GM04503 (cell line): ENCODE measurements at regions not wholly inside any gene's neighbourhood (a gene's known extent, or its start where the extent isn't known, plus 50 kb on each side); places are given as distances from the start of the nearest gene placed in this dataset.
"Not testable (repeated sequence)": the region's sequence is repeated elsewhere in the genome, so short reads cannot be mapped to it uniquely, and the experiment has no call there.

Experiments
- DNase-seq: peaks from one replicate; pipeline ENCODE4 v3.0.0-alpha.2; 2012; ENCODE audit warnings: low read depth

DNA sequence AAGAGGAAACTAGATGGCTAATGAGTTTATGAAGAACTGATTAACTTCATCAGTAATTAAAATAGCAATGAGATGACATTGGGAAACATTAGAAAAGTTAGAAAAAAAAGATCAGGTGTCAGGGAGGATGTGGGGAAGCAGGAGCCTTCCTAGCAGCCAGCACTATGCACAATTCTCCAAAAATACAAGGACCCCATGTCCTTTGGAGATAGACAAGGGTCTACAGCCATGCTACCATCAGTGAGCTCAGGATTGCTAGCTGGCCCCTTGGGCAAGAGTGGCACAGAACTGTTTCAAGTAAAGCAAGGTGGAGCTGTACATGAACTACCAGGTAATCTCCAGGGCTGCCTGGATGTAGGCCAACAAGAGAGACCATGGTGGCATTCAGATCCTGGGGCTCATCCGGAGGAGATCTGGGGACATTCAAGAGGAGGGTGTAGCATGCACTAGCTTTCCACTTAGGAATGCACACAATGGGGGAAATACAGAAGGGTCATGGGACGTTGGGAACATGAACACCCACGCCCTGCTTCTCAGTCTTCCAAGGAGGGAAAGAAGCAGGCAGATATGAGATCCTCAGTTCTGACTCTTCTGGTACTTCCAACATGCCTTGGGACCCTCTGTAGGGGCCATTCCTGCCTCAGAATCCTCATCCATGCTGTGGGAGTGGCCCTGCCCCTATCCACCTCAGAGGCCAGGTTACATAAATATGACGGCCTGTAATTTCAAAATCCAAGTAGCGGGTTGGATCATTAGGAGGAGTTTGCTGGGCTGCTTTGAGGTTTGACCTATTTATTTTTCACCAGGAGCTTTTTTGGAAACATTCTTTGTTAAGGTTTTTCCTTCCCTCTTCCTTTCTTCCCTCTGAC lies 82.2 kb upstream of the HABP2 start:
- no peak for DNase-seq

DNA sequence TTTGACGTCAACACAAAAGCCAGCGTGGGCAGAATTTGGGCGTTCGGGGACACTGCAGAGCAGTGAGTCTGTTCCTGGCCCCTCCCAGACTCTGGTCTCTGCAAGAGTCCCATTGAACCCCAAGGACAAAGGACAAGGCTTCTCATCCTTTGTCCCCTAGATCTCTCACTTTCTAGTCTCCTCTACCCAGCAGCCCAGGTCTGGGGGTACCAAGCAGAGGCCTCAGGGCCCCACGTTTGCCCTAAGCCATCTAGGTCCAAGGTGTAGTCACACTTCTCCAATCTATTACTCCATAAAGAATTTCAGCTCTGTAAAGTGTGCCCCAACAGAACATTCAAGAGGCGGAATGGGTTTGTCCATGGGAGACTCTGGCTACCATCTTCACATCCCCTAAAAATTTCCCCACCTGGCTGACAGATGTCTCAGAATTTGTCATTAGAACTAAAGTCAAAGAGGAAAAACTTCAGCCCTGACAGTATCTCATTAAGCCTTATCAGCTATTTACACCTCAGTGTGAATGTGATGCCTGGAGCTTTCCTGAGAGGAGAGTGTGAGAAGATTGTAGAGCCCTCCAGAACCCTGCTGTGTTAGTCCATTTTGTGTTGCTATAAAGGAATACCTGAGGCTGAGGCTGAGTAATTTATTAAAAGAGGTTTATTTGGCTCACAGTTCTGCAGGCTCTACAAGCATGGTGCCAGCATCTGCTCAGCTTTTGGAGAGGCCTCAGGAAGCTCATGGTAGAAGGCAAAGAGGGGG lies 81.4 kb upstream of the HABP2 start:
- DNase-seq, result no peak

GRCh38 chr10:113473011-113473410 lies 79.8 kb upstream of the HABP2 start:
- DNase-seq, result no peak

GRCh38 chr10:113473851-113474250 lies 79.0 kb upstream of the HABP2 start:
- DNase-seq, result peak; percentile 82

DNA sequence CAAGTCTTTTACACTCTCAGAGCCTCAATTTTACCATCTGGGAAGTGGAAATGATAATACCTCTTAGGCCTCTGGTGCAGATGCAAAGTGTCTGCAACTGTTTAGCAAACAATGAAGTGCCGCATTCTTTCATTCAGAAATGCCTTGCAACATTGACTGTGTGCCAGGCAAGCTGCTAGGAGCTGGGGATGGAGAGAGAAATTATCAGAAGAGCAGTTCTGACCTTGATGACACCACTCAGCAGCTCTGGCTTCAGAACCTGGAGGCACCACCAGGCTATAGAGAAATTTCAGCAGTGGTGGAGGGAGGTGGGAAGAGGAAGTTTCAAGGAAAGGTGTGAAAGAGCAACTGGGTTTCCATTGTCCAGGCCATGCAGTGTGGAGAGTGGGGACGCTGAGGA lies 78.1 kb upstream of the HABP2 start:
- DNase-seq, result peak; percentile 55

DNA sequence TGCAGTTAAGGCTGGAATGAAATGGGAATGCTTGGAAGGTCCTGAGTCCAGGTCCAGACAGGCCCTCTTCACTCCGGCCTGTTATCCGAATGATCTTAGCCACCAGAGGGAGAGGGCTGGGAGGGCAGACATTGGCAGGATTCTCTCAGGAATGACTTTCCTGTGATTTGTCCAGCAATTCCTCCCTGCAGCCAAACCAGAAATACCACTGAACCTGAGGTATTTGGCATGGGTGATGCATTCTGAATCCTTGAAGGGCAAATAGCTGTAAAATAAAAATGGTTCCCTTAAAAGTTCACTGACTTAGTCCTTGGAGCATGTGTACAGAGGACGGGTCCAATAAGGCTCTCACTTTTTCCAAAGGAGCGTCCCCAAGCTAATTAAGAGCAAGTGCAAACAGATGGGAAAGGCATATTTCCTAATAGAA lies 77.5 kb upstream of the HABP2 start:
- DNase-seq, result peak; percentile 99

GRCh38 chr10:113476191-113476590 lies 76.7 kb upstream of the HABP2 start:
- DNase-seq, result peak; percentile 47

GRCh38 chr10:113476673-113477072 lies 76.2 kb upstream of the HABP2 start:
- DNase-seq, result no peak

DNA sequence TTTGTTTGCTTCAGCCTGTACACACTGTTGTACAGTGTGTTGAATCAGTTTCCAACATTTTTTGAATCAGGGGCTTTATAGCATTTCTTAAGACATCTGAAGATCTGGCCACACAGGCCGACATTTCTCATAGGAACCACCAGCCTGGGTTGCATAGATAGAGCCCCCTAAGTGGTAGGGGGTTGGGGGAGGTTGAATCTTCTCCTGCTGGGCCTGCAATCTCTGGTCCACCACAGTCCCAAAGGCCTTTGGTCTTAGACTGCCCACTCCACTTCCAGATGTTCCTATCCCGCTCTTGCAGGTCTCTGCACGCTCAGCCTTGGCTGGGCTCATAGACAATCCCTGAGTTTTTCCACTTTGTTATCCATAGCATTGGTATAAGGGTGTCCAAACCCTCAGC lies 75.4 kb upstream of the HABP2 start:
- no peak for DNase-seq

- no peak for DNase-seq
Measured at GRCh38 chr10:113479346-113480080, 73.3 kb upstream of the HABP2 start.

GRCh38 chr10:113480081-113480360 lies 72.8 kb upstream of the HABP2 start:
- no peak for DNase-seq

- DNase-seq, result no peak
Measured at GRCh38 chr10:113480851-113481502, 71.9 kb upstream of the HABP2 start.

GRCh38 chr10:113484487-113484886 lies 68.4 kb upstream of the HABP2 start:
- DNase-seq, result no peak

- DNase-seq, result no peak
Measured at GRCh38 chr10:113485736-113486135, 67.1 kb upstream of the HABP2 start.

DNA sequence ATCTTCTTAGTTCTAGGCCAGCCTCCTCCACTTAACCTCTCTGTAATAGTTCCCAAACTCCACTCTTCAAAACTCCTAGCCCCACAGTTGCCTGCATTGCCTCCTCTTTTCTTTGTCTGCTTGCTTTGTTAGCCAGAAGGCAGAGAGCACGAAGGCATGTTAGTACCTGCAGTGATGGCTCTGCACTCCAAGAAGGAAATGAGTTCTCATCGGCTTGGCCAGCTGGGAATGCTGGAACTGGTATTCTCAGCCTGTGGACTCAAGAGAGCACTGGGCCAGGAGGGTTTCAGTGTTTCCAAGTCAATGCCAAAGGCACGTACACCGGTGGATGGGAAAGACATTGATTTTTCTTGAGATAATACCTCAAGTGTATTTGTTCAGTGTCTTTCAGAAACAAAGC lies 66.3 kb upstream of the HABP2 start:
- no peak for DNase-seq

DNA sequence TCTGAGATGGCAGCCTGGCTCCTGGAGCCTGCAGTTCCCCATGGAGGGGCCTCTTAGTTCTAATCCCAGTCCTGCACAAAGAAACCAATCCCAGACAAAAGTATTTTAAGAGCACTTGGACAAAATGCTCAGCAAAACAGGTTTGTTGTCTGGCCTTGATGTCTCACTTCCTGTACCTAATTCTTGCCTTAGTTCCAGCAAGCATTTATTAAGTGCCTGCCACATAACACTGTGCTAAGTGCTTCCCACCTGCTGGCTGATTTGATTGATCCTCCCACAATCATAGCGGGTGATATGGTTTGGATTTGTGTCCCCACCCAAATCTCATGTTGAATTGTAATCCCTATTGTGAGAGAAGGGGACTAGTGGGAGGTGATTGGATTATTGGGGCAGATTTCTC lies 65.7 kb upstream of the HABP2 start:
- no peak for DNase-seq

DNA sequence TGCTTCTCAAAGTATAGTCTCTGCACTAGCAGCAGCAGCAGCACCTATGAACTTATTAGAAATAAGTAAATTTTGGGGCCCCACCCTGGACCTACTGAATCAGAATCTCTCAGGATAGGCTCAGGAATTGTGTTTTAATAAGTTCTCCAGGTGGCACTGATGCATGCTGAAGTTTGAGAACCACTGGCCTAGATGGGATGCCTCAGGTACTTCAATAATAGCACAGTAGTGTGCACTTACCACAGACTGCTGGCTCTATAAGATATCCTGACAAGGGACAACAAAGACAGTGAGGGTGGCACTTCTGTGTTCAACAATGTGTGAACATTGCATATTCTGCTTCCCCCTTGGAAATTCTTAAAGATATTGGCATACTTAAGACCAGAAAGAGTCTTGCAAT lies 64.7 kb upstream of the HABP2 start:
- no peak for DNase-seq

- not testable (repeated sequence) for DNase-seq
Measured at GRCh38 chr10:113489522-113489921, 63.3 kb upstream of the HABP2 start.

GRCh38 chr10:113491967-113492565 lies 60.8 kb upstream of the HABP2 start:
- peak; percentile 88 for DNase-seq

DNA sequence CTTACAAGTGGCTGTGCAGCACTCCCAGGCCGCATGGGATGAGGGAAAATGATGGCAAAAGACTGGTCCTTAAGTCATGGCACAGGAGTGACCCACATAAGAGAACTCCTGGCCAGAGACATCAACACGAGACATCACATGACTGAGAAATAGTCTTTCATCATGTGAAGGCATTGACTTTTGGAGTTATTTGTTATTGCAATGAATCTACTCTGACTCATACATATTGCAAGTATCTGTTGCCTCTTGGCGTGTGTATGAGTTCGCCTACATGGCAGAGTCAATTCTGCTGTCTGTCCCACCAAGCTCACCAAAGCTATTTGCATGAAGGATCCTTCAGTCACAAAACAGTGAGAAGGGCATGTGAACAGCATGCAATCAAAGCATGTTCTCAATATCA lies 59.7 kb upstream of the HABP2 start:
- peak; percentile 57 for DNase-seq

DNA sequence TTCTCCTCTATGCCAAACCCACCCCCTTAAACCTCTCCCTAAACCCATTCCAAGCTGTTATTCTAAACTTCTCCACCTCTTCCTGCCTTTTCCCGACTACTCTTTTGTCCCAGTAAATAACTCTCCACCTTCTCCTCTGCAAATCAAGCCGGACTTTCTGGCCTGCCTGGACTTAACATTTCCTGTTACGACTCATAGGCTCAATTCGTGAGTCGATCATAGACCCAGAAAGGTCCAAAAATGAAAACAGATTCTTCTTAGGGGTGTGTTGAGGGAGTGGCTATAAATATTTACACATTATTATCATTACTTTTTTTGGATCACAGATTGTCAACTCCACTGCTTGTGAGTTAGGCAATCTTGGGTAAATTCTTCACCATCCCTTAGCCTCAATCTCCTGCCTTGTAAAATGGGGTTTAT lies 59.0 kb upstream of the HABP2 start:
- DNase-seq, result peak; percentile 89

DNA sequence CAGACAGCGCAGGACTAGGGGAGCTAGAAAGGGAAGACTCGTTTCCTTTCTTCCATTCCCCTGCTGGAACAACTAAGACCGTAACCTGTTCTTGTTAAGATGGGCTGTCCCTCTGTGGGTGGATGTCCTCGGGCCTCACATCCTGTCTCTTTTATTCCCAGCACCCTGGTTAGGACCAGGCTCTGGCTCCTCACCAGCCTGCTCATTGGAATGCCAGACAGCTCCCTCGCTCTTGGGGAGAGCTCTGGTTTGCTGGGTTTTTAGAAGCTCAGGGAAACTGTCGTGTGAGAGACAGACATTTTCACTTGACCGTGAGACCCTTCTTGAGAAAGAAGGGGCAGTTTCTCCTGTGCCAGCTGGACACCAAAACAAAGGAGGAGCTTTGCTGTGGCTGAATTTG lies 58.1 kb upstream of the HABP2 start:
- DNase-seq, result no peak
